ENCODE measurements at regions not wholly inside any gene's neighbourhood (a gene's known extent, or its start where the extent isn't known, plus 50 kb on each side); places are given as distances from the start of the nearest gene placed in this dataset.

DNA sequence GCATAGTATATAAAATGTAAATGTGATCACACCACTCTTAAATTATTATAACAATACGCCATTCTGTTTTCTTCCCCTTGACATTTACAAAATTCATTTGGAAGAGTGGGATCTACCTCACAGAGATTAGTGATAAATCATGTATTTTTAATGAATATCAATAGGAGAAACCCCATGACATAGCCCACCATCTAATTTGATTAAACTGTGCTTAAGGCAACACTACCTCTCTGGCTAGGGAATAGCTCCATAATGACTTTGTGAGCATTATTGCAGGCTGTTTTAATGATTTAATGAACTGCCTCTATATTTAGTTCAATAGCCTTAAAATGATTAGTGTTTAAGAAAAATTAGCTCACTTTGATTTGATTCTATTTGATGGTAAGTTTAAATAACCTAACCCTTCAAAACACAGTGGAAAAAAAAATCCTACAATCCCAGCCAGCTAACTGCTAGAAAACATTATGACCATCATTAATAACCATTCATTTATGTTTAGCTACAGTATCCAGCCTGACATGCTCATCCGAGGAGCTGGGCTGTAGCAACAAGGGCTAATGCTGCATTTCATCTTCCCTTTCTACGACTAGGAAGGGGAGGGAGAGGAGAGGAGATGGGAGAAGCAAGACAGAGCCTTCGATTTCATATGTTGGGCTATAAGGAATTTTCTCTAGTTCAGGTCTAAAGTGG, 75.3 kb upstream of the BCL11A start:
- Histone ChIP-seq H3K9me3 (ENCODE audit: low read depth) (no peaks in the 10 kb centered on the region), H3K36me3 (no peaks in the 10 kb centered on the region), H3K4me1 (ENCODE audit: low read depth) (no peaks in the 10 kb centered on the region), H3K27me3 (peaks cover 35% of the 10 kb centered on the region), H3K27ac (no peak overlapping the region), H3K4me3 (no peak overlapping the region)
- DNase-seq (ENCODE audit: low read depth in 1 of 2, low spot score in 1 of 2) = no peak
- TF ChIP-seq, protein P1, sequence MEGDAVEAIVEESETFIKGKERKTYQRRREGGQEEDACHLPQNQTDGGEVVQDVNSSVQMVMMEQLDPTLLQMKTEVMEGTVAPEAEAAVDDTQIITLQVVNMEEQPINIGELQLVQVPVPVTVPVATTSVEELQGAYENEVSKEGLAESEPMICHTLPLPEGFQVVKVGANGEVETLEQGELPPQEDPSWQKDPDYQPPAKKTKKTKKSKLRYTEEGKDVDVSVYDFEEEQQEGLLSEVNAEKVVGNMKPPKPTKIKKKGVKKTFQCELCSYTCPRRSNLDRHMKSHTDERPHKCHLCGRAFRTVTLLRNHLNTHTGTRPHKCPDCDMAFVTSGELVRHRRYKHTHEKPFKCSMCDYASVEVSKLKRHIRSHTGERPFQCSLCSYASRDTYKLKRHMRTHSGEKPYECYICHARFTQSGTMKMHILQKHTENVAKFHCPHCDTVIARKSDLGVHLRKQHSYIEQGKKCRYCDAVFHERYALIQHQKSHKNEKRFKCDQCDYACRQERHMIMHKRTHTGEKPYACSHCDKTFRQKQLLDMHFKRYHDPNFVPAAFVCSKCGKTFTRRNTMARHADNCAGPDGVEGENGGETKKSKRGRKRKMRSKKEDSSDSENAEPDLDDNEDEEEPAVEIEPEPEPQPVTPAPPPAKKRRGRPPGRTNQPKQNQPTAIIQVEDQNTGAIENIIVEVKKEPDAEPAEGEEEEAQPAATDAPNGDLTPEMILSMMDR (IDR thresholded peaks at IDR 0.05; ENCODE audit: low read depth, low read length) = no peak

- H3K4me3 ChIP-seq = no peak overlapping the region
- H3K36me3 ChIP-seq = no peaks in the 10 kb centered on the region
- TF ChIP-seq, protein P1 (IDR thresholded peaks at IDR 0.05; ENCODE audit: low read depth, low read length) = no peak
- H3K27me3 ChIP-seq = peaks cover 34% of the 10 kb centered on the region
- no peaks in the 10 kb centered on the region for H3K9me3 ChIP-seq (ENCODE audit: low read depth)
- DNase-seq (ENCODE audit: low read depth in 1 of 2, low spot score in 1 of 2) = no peak
- H3K27ac ChIP-seq = no peak overlapping the region
- no peaks in the 10 kb centered on the region for H3K4me1 ChIP-seq (ENCODE audit: low read depth)
Observed at GRCh38 chr2:60629305-60629662, 75.8 kb upstream of the BCL11A start.

- no peak for DNase-seq (ENCODE audit: low read depth in 1 of 2, low spot score in 1 of 2)
- Histone ChIP-seq H3K27me3 (peaks cover 30% of the 10 kb centered on the region), H3K4me1 (ENCODE audit: low read depth) (no peaks in the 10 kb centered on the region), H3K36me3 (no peaks in the 10 kb centered on the region), H3K9me3 (ENCODE audit: low read depth) (no peaks in the 10 kb centered on the region), H3K4me3 (no peak overlapping the region), H3K27ac (no peak overlapping the region)
- TF ChIP-seq, protein P1 (IDR thresholded peaks at IDR 0.05; ENCODE audit: low read depth, low read length) = no peak
Observed at GRCh38 chr2:60629801-60630385, 76.4 kb upstream of the BCL11A start.

DNA sequence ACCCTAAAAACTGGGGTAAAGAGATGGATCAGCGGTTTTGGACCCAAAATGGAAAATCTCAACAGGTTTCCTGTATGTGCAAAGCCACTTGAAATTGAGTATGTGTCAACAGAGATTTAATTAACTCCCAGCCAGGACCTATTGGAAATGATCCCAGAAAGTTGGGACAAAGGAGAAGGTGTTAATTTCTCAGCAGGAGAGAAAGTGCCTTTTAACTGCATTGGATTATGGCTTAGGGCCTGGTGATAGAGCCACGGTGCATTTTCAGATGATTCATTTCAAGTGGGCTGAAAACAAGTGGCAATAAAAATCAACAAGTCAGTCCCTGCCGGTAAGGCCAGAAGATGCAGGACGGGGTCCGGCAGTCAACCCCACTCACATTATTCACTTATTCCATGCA, 80.2 kb upstream of the BCL11A start:
- TF ChIP-seq, protein P1 (IDR thresholded peaks at IDR 0.05; ENCODE audit: low read depth, low read length) = no peak
- H3K4me3 ChIP-seq = no peak overlapping the region
- H3K27ac ChIP-seq = no peak overlapping the region
- H3K27me3 ChIP-seq = peaks cover 10% of the 10 kb centered on the region
- H3K9me3 ChIP-seq (ENCODE audit: low read depth) = no peaks in the 10 kb centered on the region
- DNase-seq (ENCODE audit: low read depth in 1 of 2, low spot score in 1 of 2) = no peak
- H3K4me1 ChIP-seq (ENCODE audit: low read depth) = no peaks in the 10 kb centered on the region
- H3K36me3 ChIP-seq = no peaks in the 10 kb centered on the region

GRCh38 chr2:60634438-60634837, 81.0 kb upstream of the BCL11A start:
- H3K4me3 ChIP-seq = no peak overlapping the region
- H3K4me1 ChIP-seq (ENCODE audit: low read depth) = no peaks in the 10 kb centered on the region
- H3K27me3 ChIP-seq = peaks cover 4% of the 10 kb centered on the region
- no peak overlapping the region for H3K27ac ChIP-seq
- TF ChIP-seq, protein P1 (IDR thresholded peaks at IDR 0.05; ENCODE audit: low read depth, low read length) = no peak
- DNase-seq (ENCODE audit: low read depth in 1 of 2, low spot score in 1 of 2) = peak in 1 of 2 donors; percentile 2
- no peaks in the 10 kb centered on the region for H3K9me3 ChIP-seq (ENCODE audit: low read depth)
- H3K36me3 ChIP-seq = no peaks in the 10 kb centered on the region

Data from cardiac muscle cell (in vitro differentiated cells and primary cell).